GM19351 (cell line): ENCODE measurements at regions not wholly inside any gene's neighbourhood (a gene's known extent, or its start where the extent isn't known, plus 50 kb on each side); places are given as distances from the start of the nearest gene placed in this dataset.

Source experiments
- ATAC-seq: cut with Tn5 transposase; IDR thresholded peaks from one replicate; pipeline ENCODE4 v1.9.1; 2021; ENCODE audit warnings: mild to moderate bottlenecking, moderate library complexity; ENCODE audit not compliant: unreplicated experiment

DNA sequence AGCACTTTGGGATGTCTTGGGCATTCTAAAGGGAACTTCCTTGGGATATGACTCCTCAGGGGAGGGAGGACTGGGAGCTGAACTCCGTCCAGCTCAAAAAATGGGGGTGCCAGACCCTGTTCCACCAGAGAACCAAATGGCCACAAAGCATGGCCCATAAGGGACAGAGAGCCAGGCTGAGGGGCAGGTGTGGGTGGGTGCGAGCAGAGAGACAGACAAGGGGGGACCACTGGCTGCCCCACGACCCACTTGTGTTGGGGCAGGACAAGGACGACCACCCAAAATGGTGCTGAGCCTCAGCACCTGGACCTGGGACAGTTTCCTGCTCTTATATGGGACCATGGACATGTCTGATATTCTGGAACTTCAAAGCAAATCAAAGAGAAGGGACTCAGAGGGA is 148.2 kb upstream of the MLN start:
- ATAC-seq, result no peak

DNA sequence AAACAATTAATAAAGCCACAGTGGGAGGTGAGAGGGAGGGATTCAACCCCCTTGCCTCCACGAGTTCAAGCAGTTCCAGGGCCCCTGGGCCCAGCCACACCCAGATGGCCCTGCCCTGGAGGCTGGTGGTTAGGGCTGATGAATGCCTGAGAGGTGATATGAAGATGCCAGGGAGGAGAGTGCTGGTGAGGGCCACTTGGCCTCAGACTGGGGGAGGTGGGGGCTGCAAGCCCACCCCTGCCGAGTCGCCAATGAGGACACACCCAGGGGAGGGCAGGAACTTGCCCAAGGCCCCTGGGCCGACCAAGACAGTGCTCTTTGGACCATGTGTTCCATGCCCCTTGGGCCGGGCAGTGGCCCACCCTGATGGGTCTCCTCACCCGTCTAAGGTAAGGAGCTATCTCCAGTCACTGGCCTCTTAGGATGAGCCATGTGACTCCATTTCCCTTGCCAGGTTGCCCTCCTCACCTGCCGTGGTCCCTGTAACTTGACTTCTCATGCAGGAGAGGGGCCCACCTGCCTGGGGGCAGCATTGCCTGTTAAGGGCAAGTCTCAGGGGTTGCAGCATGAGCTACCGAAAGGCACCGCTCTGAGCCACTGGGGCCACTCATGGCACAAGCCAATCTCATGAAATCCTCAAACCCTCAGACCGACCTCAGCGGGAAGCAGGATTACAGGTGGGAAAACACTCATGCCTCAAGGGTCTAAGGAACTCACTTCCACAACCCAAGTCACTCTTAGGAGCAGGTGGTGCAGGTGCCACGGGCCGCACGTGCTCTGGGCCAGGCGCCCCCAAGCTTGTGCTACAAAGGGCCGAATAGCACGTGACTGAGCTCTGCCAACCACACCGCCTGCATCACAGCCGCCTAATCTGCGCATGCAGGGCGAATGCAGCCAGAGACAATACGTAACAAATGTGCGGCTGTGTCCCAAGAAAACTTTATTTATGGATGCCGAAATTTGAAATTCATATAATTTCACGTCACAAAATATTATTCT is 147.4 kb upstream of the MLN start:
- no peak for ATAC-seq

DNA sequence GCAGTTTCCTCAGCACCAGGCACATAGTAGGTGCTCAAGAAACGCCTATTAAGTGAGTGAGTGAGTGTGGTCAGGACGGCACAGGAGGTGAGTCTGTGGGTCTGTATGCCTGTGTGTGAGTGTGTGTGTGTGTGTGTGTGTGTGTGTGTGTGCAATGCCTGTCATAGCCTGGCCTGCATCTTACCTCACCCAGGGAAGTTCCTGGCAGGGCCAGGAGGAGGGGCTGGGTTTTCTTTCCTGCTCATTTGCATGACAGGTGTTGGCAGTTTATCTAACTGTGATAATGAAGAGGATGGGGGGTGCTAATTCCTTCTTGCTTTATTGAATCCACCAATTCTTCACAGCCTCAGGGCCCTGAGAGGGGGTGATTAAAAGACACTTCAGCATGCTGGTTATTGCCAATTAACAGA is 146.7 kb upstream of the MLN start:
- no peak for ATAC-seq

DNA sequence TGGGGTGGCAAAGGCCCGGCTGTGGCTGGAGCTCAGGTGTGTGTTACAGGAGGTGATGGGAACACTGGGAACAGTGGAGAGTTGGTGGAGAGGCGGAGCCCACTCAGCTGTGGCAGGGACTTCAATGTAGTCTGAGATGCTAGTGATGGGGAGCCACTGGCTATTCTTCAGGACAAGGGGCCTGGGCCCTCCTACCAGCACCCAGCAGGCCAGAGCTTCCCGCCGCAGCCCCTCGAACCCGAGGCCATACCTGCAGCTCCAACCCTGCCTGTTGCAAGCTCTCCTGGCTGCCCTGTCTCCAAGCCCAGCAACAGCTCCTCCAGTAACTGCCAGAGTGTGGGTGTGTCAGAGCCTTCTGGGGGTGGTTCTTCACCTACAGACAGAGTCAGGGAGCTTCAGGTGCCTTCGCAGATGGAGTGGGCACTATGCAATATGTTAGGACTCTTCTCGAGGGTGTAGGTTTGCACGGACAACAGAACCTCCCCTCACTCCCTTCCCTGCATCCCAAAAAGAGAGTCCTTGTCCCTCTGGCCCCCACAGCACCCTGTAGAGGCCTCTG is 146.2 kb upstream of the MLN start:
- ATAC-seq, result no peak

DNA sequence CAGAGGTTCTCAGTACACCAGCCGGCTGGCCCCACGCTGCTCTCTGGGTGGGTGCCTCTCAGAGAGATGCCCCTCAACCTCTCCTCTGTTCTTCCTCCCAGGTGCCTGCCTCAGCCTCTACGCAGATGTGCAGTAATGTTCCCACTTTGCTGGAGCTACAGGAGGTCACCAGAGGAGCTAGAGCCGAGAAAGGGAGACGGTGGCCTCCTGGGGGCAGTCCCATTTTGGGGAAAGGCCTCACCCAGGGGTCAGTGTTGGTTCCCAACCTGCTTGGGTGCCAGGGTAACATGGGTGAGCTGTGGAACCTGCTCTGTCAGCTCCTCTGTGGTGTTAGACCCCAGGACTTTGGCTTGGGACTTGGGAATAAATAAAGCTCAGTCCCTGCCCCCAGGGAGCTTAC is 145.3 kb upstream of the MLN start:
- ATAC-seq, result no peak

DNA sequence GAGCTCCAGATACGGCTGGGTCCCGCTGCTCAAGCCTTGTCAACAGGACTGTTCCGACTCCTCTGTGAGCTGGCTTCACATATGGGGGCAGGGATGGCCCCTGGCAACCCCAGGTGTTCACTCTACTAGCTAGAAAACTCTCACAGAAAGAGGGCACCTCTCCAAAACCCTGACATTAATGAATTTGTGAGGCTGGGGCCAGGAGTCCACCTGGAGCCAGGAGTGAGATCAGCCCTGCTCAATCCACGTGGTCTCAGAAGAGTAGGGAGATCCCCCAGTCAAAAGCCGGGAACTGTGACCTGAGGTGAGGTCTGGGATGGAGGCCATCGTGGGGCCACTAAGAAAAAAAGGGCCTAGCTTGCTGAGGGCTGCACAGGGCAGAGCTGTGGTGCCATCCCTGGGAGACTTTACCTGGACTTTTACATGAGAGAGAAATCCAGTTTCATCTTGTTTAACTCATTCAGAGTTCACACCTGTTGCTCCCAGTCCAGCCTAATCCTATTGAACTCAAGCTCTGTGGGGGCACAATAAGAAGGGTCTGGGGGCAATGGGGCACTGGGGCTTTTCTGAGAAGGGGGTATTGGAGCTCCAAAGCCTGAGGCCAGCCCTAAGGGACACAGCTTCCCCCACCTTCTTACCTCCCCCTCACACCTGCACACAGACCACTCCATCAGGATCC is 144.3 kb upstream of the MLN start:
- no peak for ATAC-seq

DNA sequence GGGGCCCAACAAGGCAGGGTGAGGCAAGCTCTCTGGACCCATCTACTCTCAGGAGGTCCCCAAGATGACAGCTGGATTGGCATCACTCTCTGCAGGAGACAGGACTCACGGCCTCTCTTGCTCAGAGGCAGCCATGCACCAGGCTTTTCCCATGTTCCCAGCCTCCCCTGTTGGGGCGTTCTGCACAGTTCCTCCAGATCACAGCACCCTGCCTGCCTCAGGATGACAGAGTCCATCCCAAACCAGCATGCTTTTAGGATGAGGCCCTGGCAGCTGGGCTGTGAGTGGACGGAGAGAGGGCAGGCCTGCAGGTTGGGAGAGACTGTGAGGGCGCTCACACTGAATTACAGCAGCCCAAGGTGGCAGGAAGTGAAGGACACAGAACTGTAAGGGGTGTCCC is 143.2 kb upstream of the MLN start:
- ATAC-seq, result no peak

DNA sequence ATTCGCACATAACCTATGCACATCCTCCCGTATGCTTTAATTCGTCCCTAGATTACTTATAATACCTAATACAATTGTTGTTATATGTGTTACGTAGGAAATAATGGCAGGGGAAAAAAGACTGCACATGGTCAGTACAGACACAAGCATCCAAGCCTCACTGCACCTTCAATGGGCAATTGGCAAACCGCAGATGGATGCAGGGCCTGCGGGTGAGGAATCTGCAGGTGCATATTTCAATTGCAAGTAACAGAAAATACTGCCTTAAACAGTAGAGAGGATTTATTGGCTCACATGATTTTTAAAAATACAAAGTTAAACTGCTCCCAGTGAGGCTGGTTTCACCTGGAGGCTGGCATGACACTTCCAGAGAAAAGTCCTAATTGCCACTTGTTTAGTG is 142.1 kb upstream of the MLN start:
- no peak for ATAC-seq

DNA sequence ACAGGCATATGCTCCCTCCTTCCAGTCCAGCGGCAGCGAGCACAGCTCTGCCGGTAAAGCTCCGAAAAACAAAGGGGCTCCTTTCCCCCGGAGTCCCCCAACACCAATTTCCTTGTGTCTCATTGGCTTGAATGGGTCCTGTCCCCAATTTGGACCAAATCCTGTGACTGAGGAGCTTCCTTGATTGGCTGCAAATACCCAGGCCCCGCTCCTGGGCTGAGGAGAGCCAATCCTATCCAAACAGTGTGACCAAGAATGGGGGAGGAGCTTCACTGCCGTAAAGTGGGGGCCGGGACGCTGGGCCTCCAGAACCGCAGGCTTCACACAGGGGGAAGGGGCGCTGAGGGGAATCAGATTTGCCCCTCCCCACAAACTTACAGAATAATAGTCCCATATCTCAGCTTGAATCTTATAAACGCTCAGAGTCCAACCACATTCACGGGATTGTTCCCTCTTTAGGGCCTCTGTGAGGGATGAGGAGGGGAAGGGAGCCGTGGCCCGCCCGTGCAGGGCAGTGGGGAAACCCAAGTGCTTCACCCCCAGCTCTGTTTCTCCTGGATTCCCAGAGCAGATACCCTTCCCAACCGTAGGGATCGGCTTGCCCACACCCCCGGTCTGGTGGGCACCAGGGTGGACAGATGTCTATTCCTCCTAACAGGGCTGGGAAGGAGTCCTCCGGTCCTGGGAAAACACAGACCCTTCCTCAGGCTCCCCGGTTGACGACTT is 141.0 kb upstream of the MLN start:
- no peak for ATAC-seq

DNA sequence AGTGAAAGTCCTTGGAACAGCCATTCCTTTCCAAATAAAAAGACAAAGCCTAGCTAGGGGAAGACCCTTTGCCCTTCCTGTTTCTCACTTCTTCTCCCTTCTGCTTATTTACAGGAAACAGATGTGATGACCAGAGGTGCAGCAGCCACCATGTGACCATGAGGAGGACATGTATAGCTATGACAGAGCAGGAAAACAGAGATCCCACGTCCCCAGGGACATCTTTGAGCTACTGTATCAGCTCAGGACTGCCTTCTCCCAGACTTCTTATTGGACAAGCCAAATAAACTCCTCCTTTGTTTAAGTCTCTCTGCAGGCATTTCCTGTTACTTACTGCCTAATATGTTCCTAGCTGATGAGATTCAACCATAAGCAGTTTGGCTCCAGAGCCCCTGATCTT is 133.1 kb upstream of the MLN start:
- ATAC-seq, result no peak

DNA sequence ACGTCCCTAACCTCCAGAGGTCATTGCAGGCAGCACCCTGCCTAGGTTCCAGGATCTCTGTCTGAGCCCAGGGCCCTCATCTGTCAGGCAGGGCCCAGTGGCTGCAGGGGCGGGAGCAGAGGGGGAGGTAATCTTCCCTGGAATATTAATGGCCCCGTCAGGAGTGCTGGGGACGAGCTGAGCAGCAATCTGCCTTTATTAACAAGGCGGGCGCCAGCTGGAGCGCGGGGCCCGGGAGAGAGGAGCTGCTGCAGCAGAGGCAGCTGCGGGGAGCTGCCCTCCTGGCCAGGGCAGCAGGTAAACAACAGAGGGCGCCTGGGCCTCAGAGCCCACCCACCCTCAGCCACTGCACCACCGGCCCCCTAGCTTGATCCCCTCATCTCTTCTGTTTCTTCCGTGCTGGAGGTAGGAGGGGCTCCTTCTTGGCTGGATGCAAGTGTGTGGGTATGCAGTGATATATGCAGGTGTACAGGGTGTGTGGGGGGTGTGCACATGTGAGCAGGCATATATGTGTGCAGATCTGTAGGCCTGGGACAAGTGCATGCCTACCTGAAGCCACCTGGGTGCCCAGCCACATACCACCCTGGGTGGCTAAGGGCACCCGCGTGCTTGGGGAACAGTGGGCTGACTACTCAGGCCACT is 131.8 kb upstream of the MLN start:
- ATAC-seq, result no peak

DNA sequence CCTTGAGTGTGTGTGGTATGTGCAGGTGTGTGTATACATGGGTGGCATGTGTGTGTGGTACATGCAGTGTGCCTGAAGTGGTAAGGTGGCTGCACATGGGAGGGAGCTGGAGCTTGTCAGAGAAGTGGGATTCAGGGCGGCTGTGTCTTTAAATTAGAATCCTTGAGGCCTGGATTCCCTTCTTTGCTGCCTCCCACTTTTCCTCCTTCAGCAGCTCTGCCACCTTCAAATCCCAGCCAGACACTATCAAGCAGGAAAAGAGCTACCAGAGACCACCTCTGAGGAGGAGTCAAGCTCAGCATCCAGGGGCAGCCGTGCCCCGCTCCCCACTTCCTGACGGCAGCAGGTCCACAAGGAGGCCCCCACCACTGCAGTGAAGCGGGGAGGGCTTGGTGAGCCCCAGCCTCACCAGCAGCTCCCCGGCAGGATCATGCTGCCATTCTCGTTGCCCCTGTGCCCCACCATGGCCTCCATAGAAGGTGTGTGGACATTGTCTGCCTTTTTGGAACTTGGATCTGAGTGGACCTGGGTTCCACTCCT is 131.0 kb upstream of the MLN start:
- ATAC-seq, result no peak

DNA sequence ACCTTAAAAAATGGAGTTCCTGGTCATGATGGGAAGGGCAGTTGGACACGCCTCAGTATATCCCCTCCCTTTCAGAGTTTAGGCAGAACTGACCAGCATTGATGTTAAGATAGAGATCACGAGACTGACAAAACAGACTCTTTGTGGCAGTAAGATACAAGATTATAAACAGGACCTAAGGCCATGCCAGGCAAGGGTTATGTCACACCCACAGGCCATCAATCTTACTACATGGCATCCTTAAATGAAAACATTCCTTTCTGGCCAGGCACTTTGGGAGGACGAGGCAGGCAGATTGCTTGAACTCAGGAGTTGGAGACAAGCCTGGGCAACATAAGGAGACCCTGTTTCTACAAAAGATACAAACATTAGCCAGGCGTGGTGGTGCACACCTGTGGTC is 129.3 kb upstream of the MLN start:
- ATAC-seq, result no peak

DNA sequence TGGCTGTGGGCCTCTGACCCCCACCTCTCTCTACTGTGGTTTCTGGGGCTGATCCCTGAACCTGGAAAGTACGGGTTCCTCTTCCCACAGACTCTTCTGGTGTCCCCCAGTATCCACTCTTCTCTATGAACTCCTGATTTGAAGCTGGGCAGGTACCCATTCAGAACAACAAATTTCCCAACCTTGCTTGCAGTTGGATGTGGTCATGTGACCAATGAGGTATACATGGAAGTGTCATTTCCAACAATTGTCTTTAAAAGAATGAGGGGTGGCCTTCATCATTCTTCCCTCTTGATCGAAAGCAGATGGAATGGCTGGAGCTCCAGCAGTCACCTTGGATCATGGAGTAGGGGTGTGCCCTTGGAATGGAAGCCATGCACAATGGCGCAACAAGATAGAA is 128.0 kb upstream of the MLN start:
- no peak for ATAC-seq

DNA sequence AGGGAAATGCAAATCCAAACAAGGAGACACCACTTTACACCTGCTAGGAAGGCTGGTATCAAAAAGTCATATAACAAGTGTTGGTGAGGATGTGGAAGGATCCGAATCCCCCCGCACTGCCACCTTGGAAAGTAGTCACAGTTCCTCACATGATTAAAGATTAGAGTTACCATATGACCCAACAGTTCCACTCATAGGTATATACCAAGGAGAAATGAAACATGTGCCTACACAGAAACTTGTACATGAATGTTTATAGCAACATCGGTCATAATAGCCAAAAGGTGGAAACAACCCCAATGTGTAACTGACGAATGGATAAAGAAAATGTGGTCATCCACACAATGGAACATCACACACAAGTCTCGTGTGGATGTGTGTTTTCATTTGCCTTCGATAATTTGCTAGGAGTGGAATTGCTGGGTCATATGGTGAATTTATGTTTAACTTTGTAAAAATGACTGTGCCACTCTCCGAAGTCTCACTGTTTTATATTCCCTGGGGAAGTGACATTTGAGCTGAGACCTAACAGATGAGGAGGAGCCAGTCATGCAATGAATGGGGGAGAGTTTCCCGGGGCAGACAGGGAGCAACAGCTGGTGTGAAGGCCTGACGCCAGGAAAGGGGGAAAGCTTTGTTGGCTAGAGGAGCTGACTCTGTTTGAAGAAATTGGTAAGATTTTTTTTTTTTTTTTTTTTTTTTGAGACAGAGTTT is 125.9 kb upstream of the MLN start:
- ATAC-seq, result no peak

DNA sequence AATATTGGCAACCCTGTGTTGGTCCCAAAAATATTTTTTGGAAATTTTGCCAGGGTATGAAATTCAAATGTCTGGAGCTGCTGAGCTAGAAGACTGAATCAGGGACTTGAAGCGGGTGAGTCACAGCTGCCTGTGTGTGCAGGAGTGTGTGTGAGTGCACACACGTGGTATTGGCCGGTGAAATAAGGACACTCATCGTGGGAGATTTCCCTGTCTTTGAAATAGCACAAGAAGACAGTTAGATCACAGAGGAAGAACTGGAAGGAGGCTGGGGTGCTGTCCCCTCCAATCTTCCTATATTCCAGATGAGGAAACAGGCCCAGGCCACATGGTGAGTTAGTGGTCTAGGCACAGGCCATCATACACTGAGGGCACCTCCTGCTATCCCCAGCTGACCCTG is 123.8 kb upstream of the MLN start:
- ATAC-seq, result no peak

DNA sequence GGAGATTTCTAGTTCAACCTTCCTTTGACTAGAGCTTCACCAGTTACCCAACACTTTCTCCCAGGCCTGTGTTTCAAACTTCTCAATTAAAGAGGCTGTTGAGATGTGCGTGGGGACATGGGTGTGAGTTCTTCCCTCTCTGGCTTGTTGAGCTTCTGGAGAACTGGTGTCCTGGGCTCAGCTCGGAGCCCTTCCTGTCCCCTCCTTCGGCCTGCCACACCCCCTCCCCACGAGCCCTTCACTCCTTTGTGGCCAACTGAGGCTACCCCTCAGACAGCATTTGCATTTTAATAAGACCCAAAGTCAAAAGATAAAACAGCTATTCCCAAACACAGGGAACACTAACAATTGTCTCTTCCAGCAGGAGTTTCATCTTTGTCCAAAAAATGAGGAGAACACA is 123.3 kb upstream of the MLN start:
- ATAC-seq, result no peak

DNA sequence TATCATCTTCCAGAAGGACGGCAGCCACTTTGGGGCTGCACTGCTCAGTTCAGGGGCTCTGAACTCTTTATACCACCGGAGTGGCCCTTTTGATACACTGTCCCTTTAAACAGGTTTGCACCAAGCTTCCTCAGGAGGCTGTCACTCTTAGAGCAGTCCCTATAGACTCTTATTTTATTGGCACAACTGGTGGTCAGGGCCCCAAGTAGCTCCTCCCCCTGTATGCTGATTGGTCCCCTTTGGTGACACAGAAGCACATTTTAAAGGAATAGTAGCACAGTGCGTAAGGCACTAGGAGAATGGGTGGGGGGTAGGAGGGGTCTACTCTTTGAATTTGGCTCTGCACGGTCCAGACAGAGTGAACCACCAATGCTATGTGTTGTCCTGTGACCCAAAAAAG is 122.6 kb upstream of the MLN start:
- no peak for ATAC-seq

DNA sequence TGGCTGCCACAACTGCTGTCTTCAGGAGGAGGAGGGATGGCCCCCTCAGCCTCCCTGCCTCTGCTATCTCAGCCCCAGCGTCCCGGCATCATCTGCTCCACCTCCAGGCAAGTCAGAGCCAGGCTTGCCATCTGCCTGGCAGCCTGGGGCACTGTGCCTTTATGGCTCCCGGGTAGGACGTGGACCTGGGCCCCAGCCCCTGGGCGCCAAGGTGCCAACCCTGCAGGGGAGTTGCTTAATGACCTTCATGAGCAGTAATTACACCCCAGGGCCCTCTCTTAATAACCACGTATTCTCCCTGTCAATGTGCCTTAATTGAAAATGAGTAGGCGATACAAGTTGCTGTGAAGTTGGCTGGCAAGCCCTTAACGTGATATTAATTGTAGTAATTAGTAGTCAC is 122.1 kb upstream of the MLN start:
- ATAC-seq, result no peak

DNA sequence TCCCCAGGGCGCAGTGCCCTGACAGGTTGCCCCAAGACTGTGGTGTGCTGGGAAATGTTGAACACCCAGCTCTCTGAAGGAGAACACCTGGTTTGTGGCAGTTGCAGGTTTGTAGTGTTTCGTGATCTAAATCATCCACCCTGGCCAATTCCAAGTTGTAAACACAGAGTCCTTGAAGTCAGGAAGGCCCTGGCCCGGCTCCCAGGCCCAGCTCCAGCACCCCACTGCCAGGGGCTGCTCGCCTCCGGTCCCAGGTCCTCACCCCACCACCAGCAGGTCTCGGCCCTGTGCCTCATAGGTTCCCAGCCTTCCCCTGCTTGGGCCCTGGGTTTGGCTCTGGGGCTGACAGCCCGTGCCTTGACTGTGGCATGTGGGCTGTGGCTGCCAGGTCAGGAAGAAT is 121.4 kb upstream of the MLN start:
- no peak for ATAC-seq
